Activated T-helper 2 cell treated with anti-CD3 and anti-CD28 coated beads, Interferon-gamma antibody, Interleukin-2, Interleukin-4, amounts not matched to agents 10 μg/mL and 5 μg/mL and 100 μg/mL, durations not matched to agents 14 hours and 24 hours and 36 hours (primary cell): ENCODE measurements at regions not wholly inside any gene's neighbourhood (a gene's known extent, or its start where the extent isn't known, plus 50 kb on each side); places are given as distances from the start of the nearest gene placed in this dataset.

ENCODE experiments used
- DNase-seq: peaks from one replicate; pipeline ENCODE4 v3.0.0; 2021; ENCODE audit warnings: low spot score
- H3K27ac Mint-ChIP-seq: one replicate; pipeline ENCODE4 v1.8.0; 2021; ENCODE audit warnings: mixed read lengths
- H3K27me3 Mint-ChIP-seq: one replicate; pipeline ENCODE4 v1.8.0; 2021; ENCODE audit warnings: low read depth, mixed read lengths
- H3K36me3 Mint-ChIP-seq: one replicate; pipeline ENCODE4 v1.8.0; 2021; ENCODE audit warnings: low read depth, mixed read lengths
- H3K4me1 Mint-ChIP-seq: one replicate; pipeline ENCODE4 v1.8.0; 2021; ENCODE audit warnings: low read depth, mixed read lengths
- H3K4me3 Mint-ChIP-seq: one replicate; pipeline ENCODE4 v1.8.0; 2021; ENCODE audit warnings: low read depth, mild to moderate bottlenecking, moderate library complexity, mixed read lengths
- H3K9me3 Mint-ChIP-seq: one replicate; pipeline ENCODE4 v1.8.0; 2021; ENCODE audit warnings: mixed read lengths
- intact Hi-C: fragments of 100-400 bp; cut with micrococcal nuclease; formaldehyde crosslinking; loops from one replicate; pipeline ENCODE4 v1.15.1; 2023

DNA sequence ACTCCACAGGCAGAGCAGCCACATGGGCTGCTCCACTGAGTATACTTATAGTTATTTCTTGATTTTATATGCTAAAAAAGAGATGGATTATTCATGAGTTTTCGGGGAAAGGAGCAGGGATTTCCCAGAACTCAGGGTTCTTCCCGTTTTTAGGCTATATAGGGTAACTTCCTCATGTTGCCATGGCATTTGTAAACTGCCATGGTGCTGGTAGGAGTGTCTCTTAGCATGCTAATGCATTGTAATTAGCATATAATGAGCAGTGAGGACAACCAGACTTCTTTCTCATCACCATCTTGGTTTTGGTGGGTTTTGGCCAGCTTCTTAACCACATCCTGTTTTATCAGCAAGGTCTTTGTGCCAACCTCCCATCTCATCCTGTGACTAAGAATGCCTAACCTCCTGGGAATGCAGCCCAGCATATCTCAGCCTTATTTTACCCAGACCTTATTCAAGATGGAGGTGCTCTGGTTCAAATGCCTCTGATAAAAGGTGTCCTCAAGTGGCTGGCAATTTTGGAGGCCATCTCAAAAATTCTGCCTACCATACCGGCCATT, 213.0 kb upstream of the VEGFC start:
- no peaks in the 10 kb centered on the region for H3K9me3 Mint-ChIP-seq
- DNase-seq = no peak
- intact Hi-C loops = no loop called here
- H3K27me3 Mint-ChIP-seq = no peaks in the 10 kb centered on the region
- peaks cover 10% of the 10 kb centered on the region for H3K4me1 Mint-ChIP-seq
- no peaks in the 10 kb centered on the region for H3K36me3 Mint-ChIP-seq
- H3K4me3 Mint-ChIP-seq = no peak overlapping the region
- H3K27ac Mint-ChIP-seq = no peak overlapping the region

DNA sequence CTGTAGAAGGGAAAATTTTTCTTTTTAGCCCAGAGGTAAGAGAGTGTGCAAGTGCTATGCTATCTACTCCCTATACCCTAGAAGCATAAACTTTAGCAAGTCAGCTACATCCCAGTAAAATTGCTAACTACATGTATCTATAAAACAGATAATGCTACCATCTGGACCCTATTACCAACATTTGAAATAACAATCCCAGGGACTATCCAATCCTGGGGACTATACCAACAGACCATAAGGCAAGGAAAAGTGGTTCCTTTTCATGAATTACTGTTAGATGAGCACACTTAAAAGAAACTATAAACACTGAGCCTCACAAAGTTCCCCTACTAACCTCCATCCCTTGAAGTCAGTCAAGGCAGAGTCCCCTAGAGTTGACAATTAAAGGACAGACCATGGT, 213.6 kb upstream of the VEGFC start:
- intact Hi-C loops = no loop called here
- Mint-ChIP-seq H3K9me3 (no peaks in the 10 kb centered on the region), H3K27me3 (no peaks in the 10 kb centered on the region), H3K4me3 (no peak overlapping the region), H3K4me1 (peaks cover 9% of the 10 kb centered on the region), H3K27ac (no peak overlapping the region), H3K36me3 (no peaks in the 10 kb centered on the region)
- no peak for DNase-seq

DNA sequence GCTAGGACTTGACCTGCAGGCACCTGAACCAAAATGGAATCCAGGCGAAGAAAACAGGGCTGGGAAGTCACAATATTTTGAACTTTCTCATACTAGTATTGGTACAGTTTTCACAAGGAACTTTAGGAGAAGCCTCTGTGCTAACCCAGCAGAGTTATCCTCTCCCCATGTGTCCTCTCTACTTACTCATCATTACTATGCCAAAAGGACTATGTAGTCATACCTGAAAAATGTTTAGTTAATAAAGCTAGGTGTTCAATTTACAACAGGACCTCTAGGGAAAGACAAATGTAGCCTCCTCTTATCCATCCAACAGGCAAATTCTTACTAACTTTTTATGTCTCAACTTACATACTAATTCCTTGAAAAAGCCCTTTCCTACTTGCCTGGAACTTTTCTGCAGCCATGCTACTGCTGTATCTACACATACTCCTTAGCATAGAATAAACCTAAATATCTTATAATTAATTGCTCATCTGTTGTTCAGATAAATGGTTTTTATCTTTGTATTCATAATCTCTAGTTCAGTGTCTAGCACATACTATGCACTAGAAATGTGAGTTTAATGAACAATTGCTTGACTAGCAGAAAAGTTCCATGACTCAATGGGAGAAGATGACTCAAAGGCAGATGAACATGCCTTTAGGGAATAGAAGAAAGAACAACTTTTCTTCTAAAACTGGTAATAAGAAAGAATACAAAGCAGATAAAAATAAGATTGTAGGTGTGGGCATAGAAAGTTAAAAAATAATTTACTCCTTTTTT, 215.5 kb upstream of the VEGFC start:
- intact Hi-C loops = no loop called here

DNA sequence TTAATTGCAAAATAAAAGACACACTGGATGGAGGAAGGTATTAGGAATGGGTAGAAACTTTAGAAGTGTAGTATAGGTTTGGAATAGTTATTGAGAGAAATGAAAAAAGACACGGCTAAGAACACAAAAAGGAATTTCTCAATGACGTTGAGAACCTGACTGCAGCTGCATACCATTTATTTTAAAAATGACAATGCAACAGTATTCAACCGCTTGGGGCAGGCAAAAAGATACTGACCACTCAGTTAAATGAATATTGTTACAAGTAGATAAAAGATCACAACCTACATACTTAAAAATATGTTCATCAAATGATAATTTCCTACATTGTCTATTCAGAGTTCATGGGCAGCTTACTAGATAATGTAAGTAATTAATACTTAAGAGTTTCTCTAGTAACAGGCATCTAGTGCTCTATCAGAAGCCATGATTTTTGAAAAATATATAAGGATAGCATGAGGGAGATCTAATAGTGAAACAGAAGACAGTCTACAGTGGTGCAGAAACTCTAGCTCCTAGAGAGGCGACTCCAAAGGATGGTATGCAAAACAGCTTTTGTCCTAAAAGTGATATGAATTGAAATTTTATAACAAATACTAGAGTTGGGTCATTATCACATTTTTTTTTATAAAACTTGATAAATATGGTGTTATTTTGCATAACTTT, 216.2 kb upstream of the VEGFC start:
- H3K27me3 Mint-ChIP-seq = no peaks in the 10 kb centered on the region
- peaks cover 4% of the 10 kb centered on the region for H3K36me3 Mint-ChIP-seq
- intact Hi-C loops = no loop called here
- DNase-seq = no peak
- H3K4me3 Mint-ChIP-seq = no peak overlapping the region
- no peak overlapping the region for H3K27ac Mint-ChIP-seq
- H3K4me1 Mint-ChIP-seq = peaks cover 7% of the 10 kb centered on the region
- H3K9me3 Mint-ChIP-seq = peaks cover 9% of the 10 kb centered on the region

More for the DNA sequence above, 215.5 kb upstream of the VEGFC start:
- Mint-ChIP-seq H3K4me3 (no peak overlapping the region), H3K27me3 (no peaks in the 10 kb centered on the region), H3K9me3 (peaks cover 5% of the 10 kb centered on the region), H3K4me1 (peaks cover 7% of the 10 kb centered on the region), H3K36me3 (peaks cover 4% of the 10 kb centered on the region), H3K27ac (no peak overlapping the region)
- no peak for DNase-seq

DNA sequence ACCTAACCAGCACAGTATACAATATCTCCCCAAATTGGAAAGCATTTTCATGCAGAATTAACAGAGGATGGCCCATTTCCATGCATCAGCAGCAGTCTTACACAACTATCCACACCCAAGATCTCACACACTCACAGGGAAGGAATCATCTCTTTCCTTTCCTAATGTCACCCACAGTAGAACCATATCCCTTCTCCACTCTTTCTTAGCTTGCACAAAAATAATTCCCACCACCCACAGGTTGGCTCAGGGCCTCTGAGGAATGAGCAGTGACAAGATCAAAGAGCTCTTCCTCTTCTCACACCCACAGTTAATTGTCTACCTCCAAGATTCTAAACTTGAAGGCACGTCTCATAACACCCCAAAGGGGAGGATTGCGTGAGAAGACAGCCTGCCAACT, 217.7 kb upstream of the VEGFC start:
- Mint-ChIP-seq H3K36me3 (peaks cover 4% of the 10 kb centered on the region), H3K27me3 (no peaks in the 10 kb centered on the region), H3K27ac (no peak overlapping the region), H3K4me1 (peaks cover 7% of the 10 kb centered on the region), H3K4me3 (no peak overlapping the region), H3K9me3 (peaks cover 9% of the 10 kb centered on the region)
- DNase-seq = no peak
- intact Hi-C loops = no loop called here

DNA sequence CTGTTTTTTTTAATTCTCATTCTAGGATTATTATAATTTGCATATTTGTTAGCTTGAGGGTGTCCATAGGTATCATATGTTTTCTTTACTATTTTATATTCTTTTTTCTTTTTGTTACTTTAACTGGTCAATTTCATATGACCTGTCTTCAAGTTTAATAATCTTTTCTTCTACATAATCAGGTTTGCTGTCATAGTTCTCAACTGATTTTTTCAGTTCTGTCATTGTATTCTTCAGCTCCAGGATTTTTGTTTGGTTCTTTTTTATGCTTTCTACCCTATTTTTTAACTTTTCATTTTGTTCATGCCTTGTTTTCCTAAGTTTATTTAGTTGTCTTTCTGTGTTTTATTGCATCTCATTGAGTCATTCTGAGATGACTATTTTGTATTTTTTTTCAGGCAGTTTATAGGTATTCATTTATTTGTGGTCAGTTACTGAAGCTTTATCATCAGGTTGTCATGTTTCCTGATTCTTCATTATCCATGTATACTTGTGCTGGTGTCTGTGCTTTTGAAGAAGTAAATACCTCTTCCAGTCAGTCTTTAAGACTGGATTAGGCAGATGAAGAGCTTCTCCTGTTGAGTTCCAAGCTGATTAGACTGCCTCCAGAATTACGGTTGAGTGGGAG, 220.3 kb upstream of the VEGFC start:
- Mint-ChIP-seq H3K4me3 (no peak overlapping the region), H3K27me3 (no peaks in the 10 kb centered on the region), H3K27ac (no peak overlapping the region), H3K4me1 (no peaks in the 10 kb centered on the region), H3K9me3 (peaks cover 9% of the 10 kb centered on the region), H3K36me3 (peaks cover 4% of the 10 kb centered on the region)
- DNase-seq = no peak
- intact Hi-C loops = no loop called here

DNA sequence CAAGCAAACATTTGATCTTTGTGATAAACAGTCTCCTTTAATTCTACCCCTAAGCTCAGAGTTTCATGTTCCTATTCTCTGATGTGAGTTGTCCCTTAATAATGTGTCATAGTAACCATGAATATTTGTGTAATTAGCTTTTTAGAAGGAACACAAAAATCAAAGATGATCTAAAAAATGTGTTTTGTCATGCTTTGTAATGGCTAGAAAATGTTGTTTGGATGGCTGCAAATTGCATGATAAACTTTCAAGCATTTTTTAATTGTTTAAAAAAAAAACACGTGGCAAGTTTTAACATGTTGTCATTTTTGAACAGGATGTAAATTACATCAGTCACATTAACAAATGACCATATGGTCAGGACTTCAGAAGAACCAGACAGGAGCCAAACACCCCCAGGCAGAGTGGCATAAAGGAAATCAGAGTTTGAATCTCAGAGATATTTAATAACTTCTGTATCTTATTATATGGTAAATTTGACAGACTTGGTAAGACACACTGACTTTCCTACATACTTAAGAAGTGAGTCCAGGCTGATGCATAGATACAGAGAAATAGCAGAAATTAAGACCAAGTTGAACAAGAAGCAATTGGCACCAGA, 223.9 kb upstream of the VEGFC start:
- Mint-ChIP-seq H3K27ac (no peak overlapping the region), H3K9me3 (peaks cover 18% of the 10 kb centered on the region), H3K36me3 (peaks cover 4% of the 10 kb centered on the region), H3K27me3 (no peaks in the 10 kb centered on the region), H3K4me3 (no peak overlapping the region), H3K4me1 (no peaks in the 10 kb centered on the region)
- intact Hi-C loops = no loop called here
- no peak for DNase-seq

DNA sequence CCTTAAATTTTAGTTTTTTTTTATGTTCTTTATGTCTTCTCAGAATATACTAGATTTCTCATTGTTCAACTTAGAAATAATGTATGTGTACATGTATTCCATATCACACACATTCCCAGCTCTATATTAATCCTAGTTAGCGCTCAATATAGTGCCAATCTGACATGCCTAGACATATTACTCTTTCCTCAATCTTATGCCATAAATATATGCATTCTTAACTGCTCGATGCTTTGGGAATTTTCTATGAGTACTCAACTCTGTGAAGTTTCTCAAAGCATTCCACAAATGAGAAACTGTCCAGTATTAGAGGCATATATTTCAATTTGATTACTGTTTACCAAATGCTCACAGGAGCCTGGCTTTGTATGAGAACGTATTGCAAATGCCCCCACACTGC, 231.2 kb upstream of the VEGFC start:
- intact Hi-C loops = no loop called here
- Mint-ChIP-seq H3K36me3 (no peaks in the 10 kb centered on the region), H3K27me3 (no peaks in the 10 kb centered on the region), H3K4me1 (no peaks in the 10 kb centered on the region), H3K9me3 (peaks cover 14% of the 10 kb centered on the region), H3K4me3 (no peak overlapping the region), H3K27ac (no peak overlapping the region)
- DNase-seq = no peak

DNA sequence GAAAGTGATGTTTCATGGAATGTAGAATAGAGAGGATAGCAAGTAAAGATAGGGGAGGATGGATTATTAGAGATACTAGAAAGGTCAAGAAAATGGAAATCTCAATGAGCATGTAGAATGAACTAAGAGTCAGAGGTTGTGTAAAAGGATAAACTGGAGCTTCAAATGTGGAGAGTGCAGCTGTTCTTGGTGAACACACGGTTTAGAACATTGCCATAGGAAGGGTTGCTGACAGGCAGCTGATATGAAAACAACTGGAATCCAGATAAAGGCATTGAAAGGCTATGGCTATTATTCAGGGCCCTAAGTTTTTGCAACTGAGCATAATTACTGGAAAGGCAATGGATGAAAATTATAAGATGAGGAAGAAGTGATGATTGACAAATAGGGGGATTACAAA, 239.6 kb upstream of the VEGFC start:
- no peak for DNase-seq
- no peaks in the 10 kb centered on the region for H3K9me3 Mint-ChIP-seq
- no peaks in the 10 kb centered on the region for H3K27me3 Mint-ChIP-seq
- intact Hi-C loops = no loop called here
- H3K4me1 Mint-ChIP-seq = no peaks in the 10 kb centered on the region
- no peaks in the 10 kb centered on the region for H3K36me3 Mint-ChIP-seq
- no peak overlapping the region for H3K4me3 Mint-ChIP-seq
- H3K27ac Mint-ChIP-seq = no peak overlapping the region

DNA sequence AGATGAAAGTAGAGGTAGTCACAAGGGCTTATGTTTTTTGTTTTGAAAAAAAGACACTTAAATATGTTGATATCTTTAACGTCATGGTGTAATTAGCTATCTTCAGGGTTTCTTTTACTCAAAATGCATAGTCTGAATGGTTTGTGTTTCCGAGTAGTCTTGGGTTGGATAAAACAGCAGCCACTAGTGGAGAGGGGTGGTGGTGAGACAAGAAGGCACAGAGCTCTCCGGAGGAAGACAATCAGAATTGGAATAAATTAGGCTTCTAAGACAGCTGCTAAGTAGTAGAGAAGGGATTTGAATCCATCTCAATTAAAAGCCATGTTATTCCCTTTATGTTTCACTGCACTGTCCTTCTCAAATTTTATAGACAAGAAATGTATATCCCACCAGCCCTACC, 240.4 kb upstream of the VEGFC start:
- Mint-ChIP-seq H3K4me1 (no peaks in the 10 kb centered on the region), H3K27ac (no peak overlapping the region), H3K4me3 (no peak overlapping the region), H3K9me3 (no peaks in the 10 kb centered on the region), H3K36me3 (no peaks in the 10 kb centered on the region), H3K27me3 (no peaks in the 10 kb centered on the region)
- intact Hi-C loops = no loop called here
- no peak for DNase-seq

DNA sequence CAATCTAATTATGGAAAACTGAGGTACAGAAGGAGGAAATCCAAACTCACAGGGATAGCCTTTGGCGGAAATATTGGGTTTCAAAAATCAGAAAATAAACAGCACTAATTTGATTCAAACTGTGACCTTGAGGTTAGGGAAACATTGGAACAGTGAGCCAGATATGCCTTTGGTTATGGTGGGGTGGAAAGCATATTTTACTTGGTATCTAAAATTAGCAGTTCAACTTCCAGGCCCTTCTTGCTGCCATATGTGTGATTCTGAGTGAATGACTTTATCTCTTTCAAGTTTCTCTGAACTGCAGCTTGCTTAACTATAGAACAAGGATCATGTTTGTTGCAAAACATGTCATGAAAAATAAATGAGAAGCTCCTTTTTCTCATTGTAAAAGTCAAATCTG, 240.9 kb upstream of the VEGFC start:
- intact Hi-C loops = no loop called here

DNA sequence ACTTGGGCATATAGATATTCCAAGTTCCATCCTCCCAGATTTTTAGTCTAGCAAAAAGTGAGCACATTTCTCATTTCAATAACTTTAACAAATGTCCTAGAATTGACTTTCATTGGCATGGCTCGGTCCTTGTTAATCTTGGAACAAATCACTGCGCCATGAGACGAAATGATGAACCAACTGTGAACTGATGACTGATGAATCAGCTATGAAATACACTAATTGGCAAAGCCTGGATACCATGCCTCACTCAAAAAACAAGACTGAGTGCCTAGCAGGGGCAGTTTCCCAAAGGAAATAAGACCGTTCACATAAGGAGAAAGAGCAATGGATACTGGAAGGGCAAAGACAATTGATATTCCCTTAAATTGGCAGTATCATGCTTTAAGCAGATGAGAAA, 248.6 kb upstream of the VEGFC start:
- no peak for DNase-seq
- no peak overlapping the region for H3K27ac Mint-ChIP-seq
- no peaks in the 10 kb centered on the region for H3K9me3 Mint-ChIP-seq
- no peaks in the 10 kb centered on the region for H3K36me3 Mint-ChIP-seq
- no peak overlapping the region for H3K4me3 Mint-ChIP-seq
- no peaks in the 10 kb centered on the region for H3K27me3 Mint-ChIP-seq
- intact Hi-C loops = loop anchor here (10.0 kb wide), 1 partner anchor 137 kb away; no protein-coding TSS in a partner anchor
- no peaks in the 10 kb centered on the region for H3K4me1 Mint-ChIP-seq

More for the DNA sequence above, 240.9 kb upstream of the VEGFC start:
- Mint-ChIP-seq H3K36me3 (no peaks in the 10 kb centered on the region), H3K27me3 (no peaks in the 10 kb centered on the region), H3K9me3 (no peaks in the 10 kb centered on the region), H3K27ac (no peak overlapping the region), H3K4me1 (no peaks in the 10 kb centered on the region), H3K4me3 (no peak overlapping the region)
- no peak for DNase-seq
